Neural cell (in vitro differentiated cells): ENCODE measurements at regions not wholly inside any gene's neighbourhood (a gene's known extent, or its start where the extent isn't known, plus 50 kb on each side); places are given as distances from the start of the nearest gene placed in this dataset.

Experiments used
- EZH2 ChIP-seq: fragments of 200-600, 300-800 bp; shearing (Covaris generic), sonication (generic); IDR thresholded peaks from 2 replicates; pipeline ENCODE4 v1.6.1; 2014; ENCODE audit warnings: antibody characterized with exemption, low read length, borderline replicate concordance, mild to moderate bottlenecking; ENCODE audit not compliant: insufficient read depth, poor library complexity, severe bottlenecking
- RAD21 ChIP-seq: fragments of 450-650 bp; conservative IDR thresholded peaks from 2 replicates; pipeline ENCODE4 v1.6.1; 2014; ENCODE audit warnings: antibody characterized with exemption, mild to moderate bottlenecking, moderate library complexity
- TAF1 ChIP-seq: IDR thresholded peaks from 2 replicates; pipeline ENCODE4 v1.6.1; 2012; ENCODE audit warnings: low read depth
- TF ChIP-seq, protein P1 (sequence below): fragments of 450-650 bp; IDR thresholded peaks from 2 replicates; pipeline ENCODE4 v1.5.1; 2014; ENCODE audit warnings: antibody characterized with exemption, mild to moderate bottlenecking, moderate library complexity; ENCODE audit not compliant: poor library complexity, severe bottlenecking

GRCh38 chr4:137124278-137124932, 407.9 kb downstream of the PCDH18 start:
- TF ChIP-seq, protein P1, sequence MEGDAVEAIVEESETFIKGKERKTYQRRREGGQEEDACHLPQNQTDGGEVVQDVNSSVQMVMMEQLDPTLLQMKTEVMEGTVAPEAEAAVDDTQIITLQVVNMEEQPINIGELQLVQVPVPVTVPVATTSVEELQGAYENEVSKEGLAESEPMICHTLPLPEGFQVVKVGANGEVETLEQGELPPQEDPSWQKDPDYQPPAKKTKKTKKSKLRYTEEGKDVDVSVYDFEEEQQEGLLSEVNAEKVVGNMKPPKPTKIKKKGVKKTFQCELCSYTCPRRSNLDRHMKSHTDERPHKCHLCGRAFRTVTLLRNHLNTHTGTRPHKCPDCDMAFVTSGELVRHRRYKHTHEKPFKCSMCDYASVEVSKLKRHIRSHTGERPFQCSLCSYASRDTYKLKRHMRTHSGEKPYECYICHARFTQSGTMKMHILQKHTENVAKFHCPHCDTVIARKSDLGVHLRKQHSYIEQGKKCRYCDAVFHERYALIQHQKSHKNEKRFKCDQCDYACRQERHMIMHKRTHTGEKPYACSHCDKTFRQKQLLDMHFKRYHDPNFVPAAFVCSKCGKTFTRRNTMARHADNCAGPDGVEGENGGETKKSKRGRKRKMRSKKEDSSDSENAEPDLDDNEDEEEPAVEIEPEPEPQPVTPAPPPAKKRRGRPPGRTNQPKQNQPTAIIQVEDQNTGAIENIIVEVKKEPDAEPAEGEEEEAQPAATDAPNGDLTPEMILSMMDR: peak; percentile 86
- TF ChIP-seq EZH2: no peak
- peak; percentile 92 for TF ChIP-seq RAD21
- TF ChIP-seq TAF1: no peak
